GM12864 (cell line): ENCODE measurements at regions not wholly inside any gene's neighbourhood (a gene's known extent, or its start where the extent isn't known, plus 50 kb on each side); places are given as distances from the start of the nearest gene placed in this dataset.

ENCODE experiments used
- DNase-seq: peaks from one replicate; pipeline ENCODE4 v3.0.0-alpha.2; 2011; ENCODE audit warnings: low read depth
- H3K4me3 ChIP-seq: 2 replicates; pipeline ENCODE4 v1.5.1; 2011; ENCODE audit warnings: mild to moderate bottlenecking, low read depth, low read length, control low read depth
- TF ChIP-seq, protein P1 (sequence below): IDR thresholded peaks from 2 replicates; pipeline ENCODE4 v1.5.1; 2011; ENCODE audit warnings: low read depth, mild to moderate bottlenecking, moderate library complexity, low read length, control low read depth, inconsistent platforms; ENCODE audit errors: missing control alignments

DNA sequence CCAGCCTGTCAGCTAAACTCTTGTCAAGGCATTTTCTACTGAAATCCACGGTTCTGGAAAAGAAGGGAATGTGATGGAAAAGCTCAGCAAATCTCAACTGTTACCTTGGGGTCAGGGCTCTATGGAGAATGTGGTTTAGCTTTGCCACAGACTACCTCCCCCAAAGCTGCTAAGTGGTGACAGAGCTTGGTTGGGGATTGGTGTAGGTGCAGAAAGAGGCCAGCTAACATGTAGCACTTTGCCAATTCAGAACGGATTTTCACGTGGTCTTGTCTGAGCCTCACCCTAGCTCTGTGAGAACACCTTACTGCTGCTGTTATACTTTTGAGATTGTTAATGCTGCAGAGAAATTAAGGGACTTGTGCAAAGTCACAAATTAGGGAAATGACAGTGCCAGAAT lies 331.1 kb downstream of the RND3 start:
- no peak for DNase-seq
- TF ChIP-seq, protein P1, sequence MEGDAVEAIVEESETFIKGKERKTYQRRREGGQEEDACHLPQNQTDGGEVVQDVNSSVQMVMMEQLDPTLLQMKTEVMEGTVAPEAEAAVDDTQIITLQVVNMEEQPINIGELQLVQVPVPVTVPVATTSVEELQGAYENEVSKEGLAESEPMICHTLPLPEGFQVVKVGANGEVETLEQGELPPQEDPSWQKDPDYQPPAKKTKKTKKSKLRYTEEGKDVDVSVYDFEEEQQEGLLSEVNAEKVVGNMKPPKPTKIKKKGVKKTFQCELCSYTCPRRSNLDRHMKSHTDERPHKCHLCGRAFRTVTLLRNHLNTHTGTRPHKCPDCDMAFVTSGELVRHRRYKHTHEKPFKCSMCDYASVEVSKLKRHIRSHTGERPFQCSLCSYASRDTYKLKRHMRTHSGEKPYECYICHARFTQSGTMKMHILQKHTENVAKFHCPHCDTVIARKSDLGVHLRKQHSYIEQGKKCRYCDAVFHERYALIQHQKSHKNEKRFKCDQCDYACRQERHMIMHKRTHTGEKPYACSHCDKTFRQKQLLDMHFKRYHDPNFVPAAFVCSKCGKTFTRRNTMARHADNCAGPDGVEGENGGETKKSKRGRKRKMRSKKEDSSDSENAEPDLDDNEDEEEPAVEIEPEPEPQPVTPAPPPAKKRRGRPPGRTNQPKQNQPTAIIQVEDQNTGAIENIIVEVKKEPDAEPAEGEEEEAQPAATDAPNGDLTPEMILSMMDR = no peak
- no peak overlapping the region for H3K4me3 ChIP-seq

DNA sequence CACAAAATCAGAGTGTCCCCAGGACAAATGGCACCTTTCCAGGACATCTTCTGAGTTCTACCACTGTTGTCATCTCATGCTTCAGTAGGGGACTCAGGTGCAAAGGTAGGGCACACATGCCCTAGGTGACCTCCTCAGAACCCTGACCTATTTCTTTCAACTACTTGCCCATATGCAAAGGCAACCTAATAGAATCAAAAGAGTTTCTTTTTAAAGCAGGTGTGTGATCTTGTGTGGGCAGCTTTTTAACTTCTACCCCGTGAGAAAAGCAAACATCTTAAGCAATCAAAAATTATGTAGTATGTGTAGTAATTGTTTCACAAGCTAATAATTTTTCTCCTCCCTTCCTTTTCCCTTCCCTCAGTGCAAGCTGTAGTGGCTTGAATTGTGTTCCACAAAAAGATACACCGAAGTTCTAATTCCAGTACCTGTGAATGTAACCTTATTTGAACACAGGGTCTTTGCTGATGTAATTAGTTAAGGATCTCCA lies 333.1 kb downstream of the RND3 start:
- DNase-seq = no peak
- TF ChIP-seq, protein P1 = no peak

DNA sequence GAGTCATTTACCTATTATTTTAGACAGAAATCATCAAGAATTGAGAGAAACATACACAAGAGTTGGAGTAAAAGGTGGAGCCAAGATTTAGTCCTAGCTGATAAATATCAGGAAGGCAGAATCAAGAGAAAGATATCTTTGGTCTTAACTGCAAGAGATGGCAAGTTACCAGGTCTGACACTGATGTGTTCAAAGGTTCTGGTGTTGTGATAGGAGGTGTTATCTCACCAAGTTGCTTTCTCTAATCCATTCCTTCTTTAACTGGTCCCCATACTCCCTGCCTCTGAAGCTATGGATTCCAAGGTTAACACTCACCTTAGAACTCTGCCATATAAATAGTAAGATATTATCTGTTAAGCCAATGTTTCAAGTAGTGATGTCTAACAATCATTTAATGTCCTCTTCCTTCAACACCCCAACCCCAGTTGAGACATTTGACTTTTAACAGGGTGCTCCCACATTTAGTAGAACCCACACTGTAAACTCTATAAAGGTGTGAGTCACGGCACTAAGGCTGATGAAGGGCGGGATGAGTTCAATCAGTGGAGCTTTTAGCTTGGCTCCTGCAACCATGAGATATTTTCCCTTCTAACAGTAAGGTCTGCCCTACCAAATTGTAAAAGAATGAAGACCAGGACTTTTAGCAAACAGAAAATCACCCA lies 333.7 kb downstream of the RND3 start:
- no peak overlapping the region for H3K4me3 ChIP-seq
- DNase-seq = no peak
- TF ChIP-seq, protein P1 = no peak

More for the DNA sequence above, 333.1 kb downstream of the RND3 start:
- H3K4me3 ChIP-seq = no peak overlapping the region

DNA sequence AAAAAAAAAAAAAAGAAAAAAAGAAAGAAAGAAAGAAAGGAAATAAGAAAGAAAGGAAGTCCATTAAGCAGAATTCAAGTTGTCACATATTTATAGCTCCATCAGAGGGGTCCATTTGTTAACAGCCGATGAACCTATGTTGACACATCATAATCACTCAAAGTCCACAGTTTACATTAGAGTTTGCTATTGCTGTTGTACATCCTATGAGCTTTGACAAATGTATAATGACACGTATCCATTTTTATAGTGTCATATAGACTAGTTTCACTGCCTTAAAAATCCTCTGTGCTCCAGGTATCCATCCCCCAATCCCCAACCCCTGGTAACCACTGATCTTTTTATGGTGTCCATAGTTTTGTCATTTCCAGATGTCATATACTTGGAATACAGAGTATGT lies 335.2 kb downstream of the RND3 start:
- no peak for DNase-seq
- TF ChIP-seq, protein P1 = no peak
- no peak overlapping the region for H3K4me3 ChIP-seq

DNA sequence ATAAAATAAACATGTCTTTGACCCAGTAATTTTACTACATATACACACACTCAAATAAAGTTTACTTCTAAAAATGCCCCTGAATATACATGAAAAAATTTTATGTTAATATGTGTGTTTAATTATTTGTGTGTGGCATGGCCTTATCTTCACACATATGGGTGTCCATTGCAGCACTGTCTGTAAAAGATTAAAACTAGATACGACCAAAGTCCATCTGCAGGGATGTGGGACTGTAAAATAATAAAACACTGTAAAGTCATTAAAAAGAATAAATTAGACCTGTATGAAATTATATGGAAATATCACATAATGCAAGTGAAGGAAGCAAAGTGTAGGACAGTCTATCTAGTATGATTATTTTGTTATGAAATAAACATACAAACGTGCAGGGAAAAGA lies 337.3 kb downstream of the RND3 start:
- DNase-seq = no peak
- TF ChIP-seq, protein P1 = no peak

DNA sequence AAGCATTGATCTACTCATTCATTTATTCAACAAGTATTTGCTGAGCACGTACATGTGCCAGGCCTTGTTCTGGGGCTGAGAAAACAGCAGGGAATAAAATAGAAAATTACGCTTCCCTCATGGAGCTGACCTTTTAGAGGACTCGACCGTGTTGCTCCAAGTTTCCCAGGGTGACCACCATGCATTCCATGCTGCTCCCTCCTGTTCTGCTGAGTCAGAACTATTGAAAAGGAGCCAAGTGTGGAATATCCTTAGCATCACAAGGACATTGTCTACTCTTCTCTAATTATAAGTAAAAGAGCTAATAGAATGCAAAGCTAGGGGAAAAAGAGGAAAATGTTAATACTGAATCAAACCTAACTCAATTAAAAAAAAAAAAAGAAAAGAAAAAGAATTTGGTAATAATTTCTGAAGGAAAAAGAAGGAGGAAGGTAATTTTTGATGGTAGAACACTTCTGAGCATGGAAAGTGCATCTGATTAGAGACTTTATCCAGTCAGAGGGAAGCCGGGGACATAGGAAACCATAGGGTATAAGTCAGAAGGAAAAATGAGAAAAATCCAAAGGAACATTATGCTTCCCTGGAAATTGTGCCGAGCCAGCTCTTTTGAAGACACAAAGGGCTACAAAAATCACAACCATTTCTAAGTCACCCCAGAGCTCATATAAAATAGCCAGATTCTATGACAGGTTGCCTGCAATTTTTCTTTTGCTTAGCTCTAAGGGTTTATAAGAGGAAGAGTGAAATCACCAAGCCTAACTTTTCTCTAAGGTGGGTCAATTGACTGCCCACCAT lies 339.4 kb downstream of the RND3 start:
- H3K4me3 ChIP-seq = no peak overlapping the region
- DNase-seq = no peak
- TF ChIP-seq, protein P1 = no peak

More for the DNA sequence above, 337.3 kb downstream of the RND3 start:
- no peak overlapping the region for H3K4me3 ChIP-seq
